ENCODE measurements at regions not wholly inside any gene's neighbourhood (a gene's known extent, or its start where the extent isn't known, plus 50 kb on each side); places are given as distances from the start of the nearest gene placed in this dataset.

GRCh38 chr4:96044971-96045370, 205.1 kb downstream of the PDHA2 start:
- ChIA-PET POLR2A (no interaction called here), RAD21 (ENCODE audit: low non-redundant PET in 1 of 2, low total read pairs in 2 of 2, uncharacterized antibody in 2 of 2, unreplicated experiment in 2 of 2) (no interaction called here), CTCF (no interaction called here)
- no peak overlapping the region for H3K9ac ChIP-seq (ENCODE audit: low read length)
- no peak overlapping the region for H3K27ac ChIP-seq (ENCODE audit: low read depth, low read length)
- H3K9me2 ChIP-seq (ENCODE audit: insufficient read depth) = no peaks in the 10 kb centered on the region
- no peaks in the 10 kb centered on the region for H3K79me2 ChIP-seq (ENCODE audit: insufficient read depth, low read length)
- no peaks in the 10 kb centered on the region for H3K36me3 ChIP-seq (ENCODE audit: control insufficient read depth in 1 of 2, insufficient read depth in 2 of 2, low read length in 2 of 2)
- H3K27me3 ChIP-seq (ENCODE audit: insufficient read depth, low read length) = no peaks in the 10 kb centered on the region
- intact Hi-C loops (cut with micrococcal nuclease) = loop anchor here (10.0 kb wide), 1 partner anchor 880 kb away; no protein-coding TSS in a partner anchor
- DNase-seq (ENCODE audit: low read depth, low spot score) = no peak
- no peak overlapping the region for H2AFZ ChIP-seq (ENCODE audit: low read depth, low read length, poor library complexity, severe bottlenecking)
- no peaks in the 10 kb centered on the region for H4K20me1 ChIP-seq (ENCODE audit: insufficient read depth)
- no peaks in the 10 kb centered on the region for H3K4me1 ChIP-seq (ENCODE audit: control insufficient read depth in 1 of 2, insufficient read depth in 2 of 2, low read length in 2 of 2)
- no peak for ATAC-seq
- H3K4me2 ChIP-seq (ENCODE audit: low read length) = no peak overlapping the region
- no peak overlapping the region for H3K4me3 ChIP-seq (replicated peaks in 1 of 2; ENCODE audit: low read depth in 1 of 2, low read length in 2 of 2)
- TF ChIP-seq MAX (IDR thresholded peaks at IDR 0.05) (no peak), SIN3A (IDR thresholded peaks at IDR 0.05; ENCODE audit: low read depth) (no peak), POLR2A (IDR thresholded peaks at IDR 0.05; ENCODE audit: borderline replicate concordance, extremely low read depth, insufficient read depth, insufficient read length) (no peak), ELF1 (IDR thresholded peaks at IDR 0.05; ENCODE audit: borderline replicate concordance, low read depth) (no peak), JUND (IDR thresholded peaks at IDR 0.05) (no peak), CEBPB (IDR thresholded peaks at IDR 0.05; ENCODE audit: low read depth) (no peak), FOSL1 (IDR thresholded peaks at IDR 0.05; ENCODE audit: low read depth) (no peak), EGR1 (IDR thresholded peaks at IDR 0.05; ENCODE audit: low read depth) (no peak), EZH2 (IDR thresholded peaks at IDR 0.05) (no peak), RAD21 (IDR thresholded peaks at IDR 0.05; ENCODE audit: low read depth) (no peak), ATF3 (IDR thresholded peaks at IDR 0.05) (no peak), POLR2AphosphoS5 (IDR thresholded peaks at IDR 0.05; ENCODE audit: low read depth, low read length) (no peak)
- no peaks in the 10 kb centered on the region for H3K9me3 ChIP-seq (ENCODE audit: control insufficient read depth in 1 of 2, insufficient read depth in 1 of 2, low read depth in 1 of 2, low read length in 2 of 2)
- BruUV-seq (replicated peaks) = no TSS peak

- intact Hi-C loops (cut with micrococcal nuclease) = no loop called here
- no peaks in the 10 kb centered on the region for H4K20me1 ChIP-seq (ENCODE audit: insufficient read depth)
- H3K4me1 ChIP-seq (ENCODE audit: control insufficient read depth in 1 of 2, insufficient read depth in 2 of 2, low read length in 2 of 2) = no peaks in the 10 kb centered on the region
- H3K27ac ChIP-seq (ENCODE audit: low read depth, low read length) = no peak overlapping the region
- POLR2A ChIA-PET = no interaction called here
- no peaks in the 10 kb centered on the region for H3K36me3 ChIP-seq (ENCODE audit: control insufficient read depth in 1 of 2, insufficient read depth in 2 of 2, low read length in 2 of 2)
- no peak overlapping the region for H3K4me2 ChIP-seq (ENCODE audit: low read length)
- DNase-seq (ENCODE audit: low read depth, low spot score) (no peak), ATAC-seq (no peak)
- no peaks in the 10 kb centered on the region for H3K79me2 ChIP-seq (ENCODE audit: insufficient read depth, low read length)
- no peaks in the 10 kb centered on the region for H3K9me2 ChIP-seq (ENCODE audit: insufficient read depth)
- no peaks in the 10 kb centered on the region for H3K27me3 ChIP-seq (ENCODE audit: insufficient read depth, low read length)
- RAD21 ChIA-PET (ENCODE audit: low non-redundant PET in 1 of 2, low total read pairs in 2 of 2, uncharacterized antibody in 2 of 2, unreplicated experiment in 2 of 2) = no interaction called here
- H3K9ac ChIP-seq (ENCODE audit: low read length) = no peak overlapping the region
- no TSS peak for BruUV-seq (replicated peaks)
- H3K9me3 ChIP-seq (ENCODE audit: control insufficient read depth in 1 of 2, insufficient read depth in 1 of 2, low read depth in 1 of 2, low read length in 2 of 2) = no peaks in the 10 kb centered on the region
- TF ChIP-seq EZH2phosphoT487 (IDR thresholded peaks at IDR 0.05; ENCODE audit: borderline replicate concordance) = no peak
- no peak for TF ChIP-seq EZH2 (IDR thresholded peaks at IDR 0.05)
- no peak for TF ChIP-seq CTCF (IDR thresholded peaks at IDR 0.05 in 2 of 3, conservative IDR thresholded peaks at IDR 0.05 in 1 of 3; ENCODE audit: borderline replicate concordance in 1 of 3, insufficient read depth in 1 of 3, low read depth in 2 of 3, low read length in 2 of 3)
- TF ChIP-seq ELF1 (IDR thresholded peaks at IDR 0.05; ENCODE audit: borderline replicate concordance, low read depth) = no peak
- H3K4me3 ChIP-seq (replicated peaks in 1 of 2; ENCODE audit: low read depth in 1 of 2, low read length in 2 of 2) = no peak overlapping the region
- H2AFZ ChIP-seq (ENCODE audit: low read depth, low read length, poor library complexity, severe bottlenecking) = no peak overlapping the region
- CTCF ChIA-PET = no interaction called here
Observed at GRCh38 chr4:96052827-96053226, 212.9 kb downstream of the PDHA2 start.
